CD4-positive, alpha-beta T cell treated with Interleukin-17A for 1 hour (primary cell): ENCODE measurements at regions not wholly inside any gene's neighbourhood (a gene's known extent, or its start where the extent isn't known, plus 50 kb on each side); places are given as distances from the start of the nearest gene placed in this dataset.
A peak's percentile ranks its signal among the peaks of the same experiment; 100 is the strongest.

Experiments used
- DNase-seq: peaks from one replicate; pipeline ENCODE4 v3.0.0-alpha.2; 2020

GRCh38 chr13:73929287-73929932 is 204.8 kb downstream of the KLF12 start:
- no peak for DNase-seq

GRCh38 chr13:73924607-73925006 is 209.6 kb downstream of the KLF12 start:
- DNase-seq, result no peak

- DNase-seq, result no peak
Measured at GRCh38 chr13:73922493-73923393, 211.5 kb downstream of the KLF12 start.

- DNase-seq, result no peak
Measured at GRCh38 chr13:73918691-73919090, 215.5 kb downstream of the KLF12 start.

- no peak for DNase-seq
Measured at GRCh38 chr13:73913751-73914518, 220.3 kb downstream of the KLF12 start.

- no peak for DNase-seq
Measured at GRCh38 chr13:73913079-73913740, 221.0 kb downstream of the KLF12 start.

- no peak for DNase-seq
Measured at GRCh38 chr13:73911361-73911760, 222.8 kb downstream of the KLF12 start.

GRCh38 chr13:73910733-73911132 is 223.5 kb downstream of the KLF12 start:
- no peak for DNase-seq

GRCh38 chr13:73908809-73909208 is 225.4 kb downstream of the KLF12 start:
- DNase-seq, result no peak

GRCh38 chr13:73904625-73905024 is 229.6 kb downstream of the KLF12 start:
- no peak for DNase-seq

GRCh38 chr13:73903561-73903960 is 230.6 kb downstream of the KLF12 start:
- DNase-seq, result no peak

- no peak for DNase-seq
Measured at GRCh38 chr13:73902847-73903246, 231.4 kb downstream of the KLF12 start.

- no peak for DNase-seq
Measured at GRCh38 chr13:73902296-73902695, 231.9 kb downstream of the KLF12 start.

- no peak for DNase-seq
Measured at GRCh38 chr13:73901324-73902068, 232.7 kb downstream of the KLF12 start.

- no peak for DNase-seq
Measured at GRCh38 chr13:73900591-73900990, 233.6 kb downstream of the KLF12 start.

GRCh38 chr13:73898899-73899298 is 235.3 kb downstream of the KLF12 start:
- DNase-seq, result no peak

- DNase-seq, result no peak
Measured at GRCh38 chr13:73898276-73898675, 235.9 kb downstream of the KLF12 start.

- peak; percentile 13 for DNase-seq
Measured at GRCh38 chr13:73894995-73895571, 239.1 kb downstream of the KLF12 start.

- no peak for DNase-seq
Measured at GRCh38 chr13:73893833-73894232, 240.4 kb downstream of the KLF12 start.

- DNase-seq, result no peak
Measured at GRCh38 chr13:73891805-73892204, 242.4 kb downstream of the KLF12 start.

GRCh38 chr13:73883162-73883561 is 251.0 kb downstream of the KLF12 start:
- DNase-seq, result no peak

- no peak for DNase-seq
Measured at GRCh38 chr13:73880365-73880764, 253.8 kb downstream of the KLF12 start.
